Hepatocyte (in vitro differentiated cells): ENCODE measurements at regions not wholly inside any gene's neighbourhood (a gene's known extent, or its start where the extent isn't known, plus 50 kb on each side); places are given as distances from the start of the nearest gene placed in this dataset.

Experiments
- EZH2 ChIP-seq: fragments of 200-600 bp; sonication (generic); IDR thresholded peaks from 2 replicates; pipeline ENCODE4 v1.6.1; 2016; ENCODE audit warnings: antibody characterized with exemption, mild to moderate bottlenecking, borderline replicate concordance
- TF ChIP-seq, protein P1 (sequence below): fragments of 200-600 bp; sonication (generic); IDR thresholded peaks from 2 replicates; pipeline ENCODE4 v1.5.1; 2016; ENCODE audit warnings: antibody characterized with exemption, mild to moderate bottlenecking; ENCODE audit not compliant: poor library complexity

DNA sequence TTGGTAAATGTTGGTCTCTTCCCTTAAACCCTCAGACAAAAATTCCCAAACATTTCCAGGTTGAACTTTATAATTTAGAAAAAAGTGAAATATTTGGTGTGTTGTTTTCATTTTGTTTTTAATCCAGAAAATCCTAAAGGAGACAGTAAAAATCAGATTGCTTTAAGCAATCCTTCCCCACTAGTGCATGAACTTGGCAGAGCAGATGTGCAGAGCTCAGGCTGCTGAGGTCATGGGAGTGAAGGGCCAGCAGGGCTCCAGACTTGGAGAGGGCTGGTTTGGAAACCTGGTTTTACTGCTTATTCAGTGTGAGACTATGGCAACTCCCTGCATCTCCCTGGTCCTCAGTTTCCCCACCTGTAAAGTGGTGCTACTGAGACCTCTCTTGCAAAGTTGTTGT, 66.7 kb upstream of the TEX51 start:
- TF ChIP-seq EZH2: no peak
- TF ChIP-seq, protein P1, sequence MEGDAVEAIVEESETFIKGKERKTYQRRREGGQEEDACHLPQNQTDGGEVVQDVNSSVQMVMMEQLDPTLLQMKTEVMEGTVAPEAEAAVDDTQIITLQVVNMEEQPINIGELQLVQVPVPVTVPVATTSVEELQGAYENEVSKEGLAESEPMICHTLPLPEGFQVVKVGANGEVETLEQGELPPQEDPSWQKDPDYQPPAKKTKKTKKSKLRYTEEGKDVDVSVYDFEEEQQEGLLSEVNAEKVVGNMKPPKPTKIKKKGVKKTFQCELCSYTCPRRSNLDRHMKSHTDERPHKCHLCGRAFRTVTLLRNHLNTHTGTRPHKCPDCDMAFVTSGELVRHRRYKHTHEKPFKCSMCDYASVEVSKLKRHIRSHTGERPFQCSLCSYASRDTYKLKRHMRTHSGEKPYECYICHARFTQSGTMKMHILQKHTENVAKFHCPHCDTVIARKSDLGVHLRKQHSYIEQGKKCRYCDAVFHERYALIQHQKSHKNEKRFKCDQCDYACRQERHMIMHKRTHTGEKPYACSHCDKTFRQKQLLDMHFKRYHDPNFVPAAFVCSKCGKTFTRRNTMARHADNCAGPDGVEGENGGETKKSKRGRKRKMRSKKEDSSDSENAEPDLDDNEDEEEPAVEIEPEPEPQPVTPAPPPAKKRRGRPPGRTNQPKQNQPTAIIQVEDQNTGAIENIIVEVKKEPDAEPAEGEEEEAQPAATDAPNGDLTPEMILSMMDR: no peak
